ENCODE measurements at regions not wholly inside any gene's neighbourhood (a gene's known extent, or its start where the extent isn't known, plus 50 kb on each side); places are given as distances from the start of the nearest gene placed in this dataset.

DNA sequence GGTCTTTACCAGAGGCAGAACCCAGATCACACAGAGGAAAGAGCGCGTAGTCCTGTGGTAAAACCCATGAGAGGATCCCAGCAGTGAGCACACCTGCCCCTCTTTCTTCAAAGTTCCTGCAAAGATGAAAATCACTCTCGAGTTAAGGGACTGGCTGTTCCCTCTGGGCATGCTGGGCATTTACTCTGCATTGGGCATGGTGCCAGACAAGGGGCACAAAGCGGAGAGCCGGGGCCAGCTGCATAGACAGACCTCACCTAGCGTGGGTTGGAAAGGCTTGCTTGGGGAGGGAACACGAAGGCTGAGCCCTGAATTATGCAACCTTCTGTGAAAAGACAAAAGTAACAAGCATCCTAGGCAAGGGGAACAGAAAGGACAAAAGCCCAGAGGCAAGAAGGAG, 120.0 kb upstream of the TCERG1L start:
- intact Hi-C loops (cut with DNase I) = no loop called here
- no peak for DNase-seq
- Histone ChIP-seq H3K27ac (no peak overlapping the region), H3K27me3 (peaks cover 0 to 17% of the 10 kb centered on the region in 2 donors), H3K4me1 (peaks cover 8% of the 10 kb centered on the region), H3K9me3 (no peaks in the 10 kb centered on the region), H3K36me3 (replicated peaks in 1 of 2; ENCODE audit: insufficient read depth in 1 of 2, low read depth in 2 of 2) (no peaks in the 10 kb centered on the region), H3K4me3 (no peak overlapping the region)
- TF ChIP-seq, protein P1, sequence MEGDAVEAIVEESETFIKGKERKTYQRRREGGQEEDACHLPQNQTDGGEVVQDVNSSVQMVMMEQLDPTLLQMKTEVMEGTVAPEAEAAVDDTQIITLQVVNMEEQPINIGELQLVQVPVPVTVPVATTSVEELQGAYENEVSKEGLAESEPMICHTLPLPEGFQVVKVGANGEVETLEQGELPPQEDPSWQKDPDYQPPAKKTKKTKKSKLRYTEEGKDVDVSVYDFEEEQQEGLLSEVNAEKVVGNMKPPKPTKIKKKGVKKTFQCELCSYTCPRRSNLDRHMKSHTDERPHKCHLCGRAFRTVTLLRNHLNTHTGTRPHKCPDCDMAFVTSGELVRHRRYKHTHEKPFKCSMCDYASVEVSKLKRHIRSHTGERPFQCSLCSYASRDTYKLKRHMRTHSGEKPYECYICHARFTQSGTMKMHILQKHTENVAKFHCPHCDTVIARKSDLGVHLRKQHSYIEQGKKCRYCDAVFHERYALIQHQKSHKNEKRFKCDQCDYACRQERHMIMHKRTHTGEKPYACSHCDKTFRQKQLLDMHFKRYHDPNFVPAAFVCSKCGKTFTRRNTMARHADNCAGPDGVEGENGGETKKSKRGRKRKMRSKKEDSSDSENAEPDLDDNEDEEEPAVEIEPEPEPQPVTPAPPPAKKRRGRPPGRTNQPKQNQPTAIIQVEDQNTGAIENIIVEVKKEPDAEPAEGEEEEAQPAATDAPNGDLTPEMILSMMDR (IDR thresholded peaks at IDR 0.05) = no peak
- no peak for TF ChIP-seq POLR2A (IDR thresholded peaks at IDR 0.05)
- no peak for ATAC-seq
- WGBS, 2 donors = 21 to 23% methylated on average over 7 of the region's 7 CpGs

DNA sequence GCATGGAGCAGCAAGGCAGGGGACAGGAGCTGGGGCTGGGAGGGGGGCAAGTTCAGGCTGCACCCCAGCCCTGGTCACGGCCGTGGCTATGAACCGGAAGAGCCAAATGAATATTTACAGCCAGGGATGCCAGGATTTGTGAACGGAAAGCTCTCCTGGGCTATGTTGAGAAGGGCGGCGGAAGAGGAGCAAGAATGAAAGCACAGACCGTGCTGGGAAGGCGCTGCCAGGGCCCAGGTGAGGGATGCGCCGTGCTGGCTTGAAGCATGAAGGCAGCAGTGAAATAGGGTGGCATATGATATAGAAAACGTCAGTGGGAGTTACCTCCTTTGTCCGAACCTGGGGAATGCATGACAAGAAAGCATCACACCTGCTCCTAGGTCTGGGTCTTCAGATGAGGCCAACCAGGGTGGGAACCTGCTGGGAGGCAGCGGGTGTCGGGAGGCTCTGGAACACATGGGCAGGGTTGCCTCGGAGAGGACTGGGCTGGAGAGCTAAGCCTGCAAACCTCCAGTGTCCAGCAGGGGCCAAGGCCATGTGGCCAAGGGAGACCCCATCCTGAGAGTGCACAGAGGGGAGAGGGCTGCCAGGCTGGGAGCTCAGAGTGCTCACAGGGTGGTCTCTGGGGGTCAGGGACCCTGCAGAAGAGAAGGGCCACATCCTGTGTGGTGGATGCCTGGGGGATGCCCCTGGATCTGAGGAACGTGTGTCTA, 120.6 kb upstream of the TCERG1L start:
- H3K27ac ChIP-seq = no peak overlapping the region
- TF ChIP-seq POLR2A (IDR thresholded peaks at IDR 0.05) = no peak
- TF ChIP-seq, protein P1 (IDR thresholded peaks at IDR 0.05) = no peak
- no peaks in the 10 kb centered on the region for H3K9me3 ChIP-seq
- H3K4me3 ChIP-seq = no peak overlapping the region
- peaks cover 8% of the 10 kb centered on the region for H3K4me1 ChIP-seq
- intact Hi-C loops (cut with DNase I) = no loop called here
- DNase-seq (no peak), ATAC-seq (no peak)
- H3K36me3 ChIP-seq (replicated peaks in 1 of 2; ENCODE audit: insufficient read depth in 1 of 2, low read depth in 2 of 2) = no peaks in the 10 kb centered on the region
- WGBS, 2 donors = 70 to 74% methylated on average over 16 of the region's 16 CpGs
- peaks cover 0 to 17% of the 10 kb centered on the region in 2 donors for H3K27me3 ChIP-seq

- Histone ChIP-seq H3K36me3 (replicated peaks in 1 of 2; ENCODE audit: insufficient read depth in 1 of 2, low read depth in 2 of 2) (no peaks in the 10 kb centered on the region), H3K4me3 (no peak overlapping the region), H3K27ac (no peak overlapping the region), H3K9me3 (no peaks in the 10 kb centered on the region), H3K4me1 (peaks cover 8% of the 10 kb centered on the region), H3K27me3 (peaks cover 0 to 17% of the 10 kb centered on the region in 2 donors)
- DNase-seq = no peak
- intact Hi-C loops (cut with DNase I) = no loop called here
- TF ChIP-seq, protein P1 (IDR thresholded peaks at IDR 0.05) = no peak
- TF ChIP-seq POLR2A (IDR thresholded peaks at IDR 0.05) = no peak
- 69 to 78% methylated on average over 8 of the region's 8 CpGs for WGBS, 2 donors
- no peak for ATAC-seq
These were observed 122.0 kb upstream of the TCERG1L start for GRCh38 chr10:131433568-131433967.

GRCh38 chr10:131435232-131435631, 123.7 kb upstream of the TCERG1L start:
- H3K36me3 ChIP-seq (replicated peaks in 1 of 2; ENCODE audit: insufficient read depth in 1 of 2, low read depth in 2 of 2) = no peaks in the 10 kb centered on the region
- peaks cover 0 to 8% of the 10 kb centered on the region in 2 donors for H3K27me3 ChIP-seq
- intact Hi-C loops (cut with DNase I) = no loop called here
- TF ChIP-seq, protein P1 (IDR thresholded peaks at IDR 0.05) = no peak
- TF ChIP-seq POLR2A (IDR thresholded peaks at IDR 0.05) = no peak
- H3K9me3 ChIP-seq = no peaks in the 10 kb centered on the region
- 80 to 90% methylated on average over 9 of the region's 9 CpGs for WGBS, 2 donors
- ATAC-seq (no peak), DNase-seq (no peak)
- H3K4me3 ChIP-seq = no peak overlapping the region
- H3K4me1 ChIP-seq = peaks cover 8% of the 10 kb centered on the region
- H3K27ac ChIP-seq = no peak overlapping the region

All from body of pancreas (tissue), 4 donors.